ENCODE measurements at regions not wholly inside any gene's neighbourhood (a gene's known extent, or its start where the extent isn't known, plus 50 kb on each side); places are given as distances from the start of the nearest gene placed in this dataset.

DNA sequence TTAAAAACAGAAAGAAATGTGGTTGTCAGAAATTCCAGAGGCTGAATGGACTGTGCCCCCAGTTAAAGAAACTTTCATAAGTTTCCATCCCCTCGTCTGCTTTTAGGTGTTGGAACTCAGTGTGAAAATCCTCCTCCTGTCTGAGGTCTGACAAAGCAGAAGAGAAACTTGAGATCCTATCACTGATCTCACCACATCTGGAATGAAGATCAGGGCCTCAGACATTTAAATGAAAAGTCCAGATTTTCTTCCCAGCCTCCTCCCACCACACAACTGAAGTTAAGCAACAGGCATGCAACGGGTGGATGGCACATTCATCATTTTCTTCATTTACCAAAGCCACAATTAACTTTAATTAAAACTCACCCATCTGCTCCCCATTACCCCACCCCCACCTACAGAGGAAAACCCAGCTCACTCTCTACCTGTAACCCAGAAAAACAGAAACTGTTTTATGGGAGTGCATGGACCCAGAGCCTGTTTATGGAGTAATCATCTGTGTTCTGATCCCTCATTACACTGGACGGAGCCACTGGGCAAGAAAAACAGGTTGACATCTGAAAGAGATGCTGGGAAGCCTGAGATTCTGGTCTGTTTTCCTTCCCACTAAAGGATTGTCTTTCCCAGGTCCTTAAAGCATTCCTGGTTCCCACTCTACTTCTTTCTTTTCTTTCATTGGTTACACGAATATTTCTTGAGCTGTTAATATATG, 58.1 kb upstream of the HOPX start:
- Histone ChIP-seq H3K4me3 (ENCODE audit: low read depth, low read length) (no peak overlapping the region), H3K36me3 (ENCODE audit: control insufficient read depth, insufficient read depth, low read length) (no peaks in the 10 kb centered on the region), H3K27me3 (ENCODE audit: control insufficient read depth, insufficient read depth, low read length) (no peaks in the 10 kb centered on the region)
- TF ChIP-seq, protein P1, sequence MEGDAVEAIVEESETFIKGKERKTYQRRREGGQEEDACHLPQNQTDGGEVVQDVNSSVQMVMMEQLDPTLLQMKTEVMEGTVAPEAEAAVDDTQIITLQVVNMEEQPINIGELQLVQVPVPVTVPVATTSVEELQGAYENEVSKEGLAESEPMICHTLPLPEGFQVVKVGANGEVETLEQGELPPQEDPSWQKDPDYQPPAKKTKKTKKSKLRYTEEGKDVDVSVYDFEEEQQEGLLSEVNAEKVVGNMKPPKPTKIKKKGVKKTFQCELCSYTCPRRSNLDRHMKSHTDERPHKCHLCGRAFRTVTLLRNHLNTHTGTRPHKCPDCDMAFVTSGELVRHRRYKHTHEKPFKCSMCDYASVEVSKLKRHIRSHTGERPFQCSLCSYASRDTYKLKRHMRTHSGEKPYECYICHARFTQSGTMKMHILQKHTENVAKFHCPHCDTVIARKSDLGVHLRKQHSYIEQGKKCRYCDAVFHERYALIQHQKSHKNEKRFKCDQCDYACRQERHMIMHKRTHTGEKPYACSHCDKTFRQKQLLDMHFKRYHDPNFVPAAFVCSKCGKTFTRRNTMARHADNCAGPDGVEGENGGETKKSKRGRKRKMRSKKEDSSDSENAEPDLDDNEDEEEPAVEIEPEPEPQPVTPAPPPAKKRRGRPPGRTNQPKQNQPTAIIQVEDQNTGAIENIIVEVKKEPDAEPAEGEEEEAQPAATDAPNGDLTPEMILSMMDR (IDR thresholded peaks at IDR 0.05; ENCODE audit: insufficient read depth, low read length, poor library complexity, severe bottlenecking), result no peak
- DNase-seq (ENCODE audit: low read depth), result no peak

DNA sequence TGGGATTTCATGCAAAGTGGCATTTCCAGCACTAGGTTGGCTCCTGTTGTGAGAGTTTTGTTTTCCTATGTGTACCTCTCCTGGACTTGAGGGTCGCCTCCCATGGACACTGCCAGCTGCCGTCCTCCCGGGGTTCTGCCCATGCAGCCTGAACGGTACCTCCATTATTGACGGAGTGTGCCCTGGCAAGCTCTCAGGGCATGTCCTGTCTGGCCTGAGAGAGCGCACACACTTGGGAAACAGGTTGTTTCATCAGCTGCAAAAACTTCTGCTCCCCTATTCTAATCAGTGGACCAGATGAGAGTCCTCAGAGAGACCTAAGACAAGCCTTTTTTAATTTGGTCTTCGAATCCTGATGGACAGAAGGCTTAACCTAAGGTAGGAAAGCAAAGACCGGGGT, 56.6 kb upstream of the HOPX start:
- TF ChIP-seq, protein P1 (IDR thresholded peaks at IDR 0.05; ENCODE audit: insufficient read depth, low read length, poor library complexity, severe bottlenecking), result no peak
- no peak for DNase-seq (ENCODE audit: low read depth)
- Histone ChIP-seq H3K36me3 (ENCODE audit: control insufficient read depth, insufficient read depth, low read length) (no peaks in the 10 kb centered on the region), H3K4me3 (ENCODE audit: low read depth, low read length) (no peak overlapping the region), H3K27me3 (ENCODE audit: control insufficient read depth, insufficient read depth, low read length) (no peaks in the 10 kb centered on the region)

DNA sequence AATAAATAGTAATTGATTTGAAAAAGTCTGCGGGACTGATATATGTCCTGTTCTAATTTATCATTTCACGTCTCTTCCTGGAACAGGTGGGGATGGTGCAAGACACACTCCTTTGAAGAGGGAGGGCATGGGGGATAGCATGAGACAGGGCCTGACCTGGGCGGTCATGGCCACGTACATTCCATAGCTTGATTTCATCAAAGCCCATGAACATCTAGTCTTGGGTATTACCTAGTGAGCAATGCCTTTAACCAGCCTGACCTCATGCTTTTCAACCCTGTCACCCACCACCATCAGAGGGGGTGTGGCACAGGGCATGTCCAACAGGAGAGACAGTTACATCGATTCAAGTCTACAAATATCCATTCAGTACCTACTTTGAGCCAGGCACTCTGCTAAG, 52.3 kb upstream of the HOPX start:
- TF ChIP-seq, protein P1 (IDR thresholded peaks at IDR 0.05; ENCODE audit: insufficient read depth, low read length, poor library complexity, severe bottlenecking), result no peak
- no peak for DNase-seq (ENCODE audit: low read depth)
- Histone ChIP-seq H3K36me3 (ENCODE audit: control insufficient read depth, insufficient read depth, low read length) (no peaks in the 10 kb centered on the region), H3K27me3 (ENCODE audit: control insufficient read depth, insufficient read depth, low read length) (no peaks in the 10 kb centered on the region), H3K4me3 (ENCODE audit: low read depth, low read length) (no peak overlapping the region)

DNA sequence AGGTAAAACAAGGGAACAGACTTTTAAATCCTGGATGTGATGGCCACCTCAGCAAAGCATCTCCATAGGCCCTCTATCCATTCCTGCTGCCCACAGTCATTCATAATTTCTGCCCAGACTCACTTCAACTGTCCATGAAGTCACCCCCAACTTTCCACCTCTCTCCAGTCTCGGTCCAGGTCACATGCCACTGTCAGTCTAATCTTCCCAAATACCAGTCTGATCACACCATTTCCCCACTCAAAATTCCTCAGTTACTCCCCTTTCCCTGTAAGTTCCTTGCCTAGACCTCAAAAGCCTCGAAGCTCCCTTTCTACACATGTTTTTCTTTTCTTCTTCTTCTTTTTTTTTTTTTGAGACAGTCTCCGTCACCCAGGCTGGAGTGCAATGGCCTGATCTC, 51.2 kb upstream of the HOPX start:
- no peak for DNase-seq (ENCODE audit: low read depth)
- no peaks in the 10 kb centered on the region for H3K27me3 ChIP-seq (ENCODE audit: control insufficient read depth, insufficient read depth, low read length)
- H3K4me3 ChIP-seq (ENCODE audit: low read depth, low read length), result no peak overlapping the region
- TF ChIP-seq, protein P1 (IDR thresholded peaks at IDR 0.05; ENCODE audit: insufficient read depth, low read length, poor library complexity, severe bottlenecking), result no peak
- no peaks in the 10 kb centered on the region for H3K36me3 ChIP-seq (ENCODE audit: control insufficient read depth, insufficient read depth, low read length)

DNA sequence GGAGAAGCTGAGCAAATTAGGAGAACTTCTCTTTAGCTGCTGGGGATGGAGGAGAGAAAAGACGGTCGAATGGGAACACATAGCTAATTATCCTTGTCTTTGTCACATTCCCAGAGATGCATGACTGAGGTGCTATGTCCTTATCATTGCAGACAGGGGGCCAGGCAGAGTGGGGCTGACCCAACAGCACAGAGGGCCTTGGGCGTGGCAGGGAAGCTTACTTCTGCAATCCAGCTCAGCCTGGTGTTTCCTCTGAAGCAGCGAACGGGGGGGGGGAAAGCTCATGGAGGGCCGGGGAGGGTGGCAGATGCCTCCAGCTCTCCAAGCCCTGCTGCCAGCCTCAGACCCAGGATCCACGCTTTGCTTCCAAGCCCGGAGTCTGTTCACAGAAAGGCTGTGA, 50.8 kb upstream of the HOPX start:
- Histone ChIP-seq H3K27me3 (ENCODE audit: control insufficient read depth, insufficient read depth, low read length) (no peaks in the 10 kb centered on the region), H3K36me3 (ENCODE audit: control insufficient read depth, insufficient read depth, low read length) (no peaks in the 10 kb centered on the region), H3K4me3 (ENCODE audit: low read depth, low read length) (no peak overlapping the region)
- no peak for DNase-seq (ENCODE audit: low read depth)
- TF ChIP-seq, protein P1 (IDR thresholded peaks at IDR 0.05; ENCODE audit: insufficient read depth, low read length, poor library complexity, severe bottlenecking), result no peak

Measured in kidney epithelial cell (primary cell).